RWPE1 (cell line): ENCODE measurements at regions not wholly inside any gene's neighbourhood (a gene's known extent, or its start where the extent isn't known, plus 50 kb on each side); places are given as distances from the start of the nearest gene placed in this dataset.

Experiments
- CTCF ChIA-PET: fragments of 350-600 bp; sonication (Branson Sonifier 250); formaldehyde crosslinking; extraction: SDS; loops from one replicate; lab custom pipeline; 2021; lab: Yijun Ruan, JAX
- POLR2A ChIA-PET: fragments of 400-600 bp; formaldehyde crosslinking; extraction: SDS; loops from one replicate; lab custom pipeline; 2020; ENCODE audit warnings: antibody characterized with exemption; ENCODE audit not compliant: low non-redundant PET; lab: Yijun Ruan, JAX
- DNase-seq: peaks from one replicate; pipeline ENCODE4 v3.0.0; 2012; ENCODE audit warnings: low spot score
- H3K27ac ChIP-seq: fragments of 450-650 bp; 2 replicates; pipeline ENCODE4 v1.5.1; 2017
- TF ChIP-seq, protein P1 (sequence below): fragments of 450-650 bp; conservative IDR thresholded peaks from 2 replicates; pipeline ENCODE4 v1.5.1; 2017; ENCODE audit warnings: low read depth, mild to moderate bottlenecking

GRCh38 chr21:35303085-35303484 lies 254.0 kb upstream of the RUNX1 start:
- TF ChIP-seq, protein P1, sequence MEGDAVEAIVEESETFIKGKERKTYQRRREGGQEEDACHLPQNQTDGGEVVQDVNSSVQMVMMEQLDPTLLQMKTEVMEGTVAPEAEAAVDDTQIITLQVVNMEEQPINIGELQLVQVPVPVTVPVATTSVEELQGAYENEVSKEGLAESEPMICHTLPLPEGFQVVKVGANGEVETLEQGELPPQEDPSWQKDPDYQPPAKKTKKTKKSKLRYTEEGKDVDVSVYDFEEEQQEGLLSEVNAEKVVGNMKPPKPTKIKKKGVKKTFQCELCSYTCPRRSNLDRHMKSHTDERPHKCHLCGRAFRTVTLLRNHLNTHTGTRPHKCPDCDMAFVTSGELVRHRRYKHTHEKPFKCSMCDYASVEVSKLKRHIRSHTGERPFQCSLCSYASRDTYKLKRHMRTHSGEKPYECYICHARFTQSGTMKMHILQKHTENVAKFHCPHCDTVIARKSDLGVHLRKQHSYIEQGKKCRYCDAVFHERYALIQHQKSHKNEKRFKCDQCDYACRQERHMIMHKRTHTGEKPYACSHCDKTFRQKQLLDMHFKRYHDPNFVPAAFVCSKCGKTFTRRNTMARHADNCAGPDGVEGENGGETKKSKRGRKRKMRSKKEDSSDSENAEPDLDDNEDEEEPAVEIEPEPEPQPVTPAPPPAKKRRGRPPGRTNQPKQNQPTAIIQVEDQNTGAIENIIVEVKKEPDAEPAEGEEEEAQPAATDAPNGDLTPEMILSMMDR = no peak
- peak; percentile 72 for DNase-seq
- ChIA-PET POLR2A (interaction anchor here (0.7 kb wide), 1 partner anchor 37 kb away, joined by 3 read pairs; no protein-coding TSS in a partner anchor), CTCF (interaction anchor here (0.6 kb wide), 1 partner anchor 18 kb away, joined by 4 read pairs; no protein-coding TSS in a partner anchor)
- H3K27ac ChIP-seq = no peak overlapping the region

DNA sequence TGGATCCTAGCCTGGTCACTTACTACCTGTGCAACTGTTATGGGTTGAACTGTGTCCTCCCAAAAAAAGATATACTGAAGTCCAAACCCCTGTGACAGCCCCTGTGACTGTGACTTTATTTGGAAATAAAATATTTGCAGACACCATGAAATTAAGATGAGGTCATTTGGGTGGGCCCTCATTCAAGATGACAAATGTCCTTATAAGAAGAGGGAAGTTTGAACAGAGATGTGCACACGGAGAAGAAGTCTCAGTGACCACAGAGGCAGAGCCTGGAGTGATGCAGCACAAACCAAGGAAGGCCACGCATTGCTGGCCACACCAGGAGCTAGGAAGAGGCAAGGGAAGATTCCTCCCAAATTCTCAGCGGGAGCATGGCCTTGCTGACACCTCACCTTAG lies 249.7 kb upstream of the RUNX1 start:
- TF ChIP-seq, protein P1 = no peak
- no peak for DNase-seq
- ChIA-PET POLR2A (no interaction called here), CTCF (no interaction called here)
- no peak overlapping the region for H3K27ac ChIP-seq

DNA sequence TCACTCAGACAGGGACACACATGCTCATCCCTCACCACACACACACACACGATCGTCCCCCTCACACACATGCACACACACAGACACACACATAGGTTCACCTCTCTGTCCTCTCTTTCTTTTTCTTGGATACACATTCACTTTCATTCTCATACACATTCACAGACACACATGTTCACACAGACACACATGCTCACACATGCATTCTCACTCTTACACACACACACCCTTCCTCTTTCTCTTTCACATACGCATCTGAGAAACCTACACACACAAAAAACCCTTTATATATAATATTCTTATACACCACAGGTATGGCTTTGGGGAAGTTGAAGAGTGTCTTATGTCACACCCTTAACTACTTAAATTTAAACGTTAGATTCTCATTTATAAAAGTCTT lies 248.6 kb upstream of the RUNX1 start:
- no peak for DNase-seq
- ChIA-PET POLR2A (no interaction called here), CTCF (interaction anchor here (0.6 kb wide), 1 partner anchor 360 kb away, joined by 3 read pairs; no protein-coding TSS in a partner anchor)
- TF ChIP-seq, protein P1 = no peak
- H3K27ac ChIP-seq = no peak overlapping the region

DNA sequence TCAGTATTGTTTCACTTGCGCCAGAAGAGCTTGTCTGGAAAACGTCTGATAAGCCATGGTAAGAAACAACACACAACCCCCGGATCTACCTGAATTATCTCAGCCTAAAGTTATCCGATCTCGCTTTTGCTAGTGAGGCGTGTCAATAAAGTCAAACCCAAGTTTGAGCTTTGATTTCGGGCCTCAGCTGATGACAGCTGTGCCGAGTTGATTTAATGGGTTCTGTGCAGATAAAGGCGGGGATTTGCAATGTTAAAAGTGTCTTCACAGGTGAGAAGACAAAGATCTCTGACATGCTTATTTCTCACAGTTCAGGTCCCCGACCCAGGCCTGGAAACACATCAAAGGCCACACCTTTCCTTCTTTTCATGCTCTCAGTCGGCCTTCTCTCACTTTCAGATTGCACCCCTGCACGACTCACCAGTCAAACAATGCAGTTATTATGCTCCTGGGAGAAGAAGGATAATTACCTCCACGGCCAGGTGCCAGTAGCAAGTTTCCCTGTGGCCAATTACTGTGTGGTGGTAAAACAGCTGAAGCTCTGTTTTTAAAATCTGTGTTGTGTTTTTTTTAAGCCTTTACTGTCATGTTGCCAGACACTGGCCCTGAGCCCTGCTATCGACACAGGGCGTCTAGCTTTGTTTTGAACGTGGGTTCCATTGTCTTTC lies 245.3 kb upstream of the RUNX1 start:
- TF ChIP-seq, protein P1 = no peak
- POLR2A ChIA-PET = no interaction called here
- DNase-seq = no peak
- no peak overlapping the region for H3K27ac ChIP-seq
- CTCF ChIA-PET = no interaction called here

DNA sequence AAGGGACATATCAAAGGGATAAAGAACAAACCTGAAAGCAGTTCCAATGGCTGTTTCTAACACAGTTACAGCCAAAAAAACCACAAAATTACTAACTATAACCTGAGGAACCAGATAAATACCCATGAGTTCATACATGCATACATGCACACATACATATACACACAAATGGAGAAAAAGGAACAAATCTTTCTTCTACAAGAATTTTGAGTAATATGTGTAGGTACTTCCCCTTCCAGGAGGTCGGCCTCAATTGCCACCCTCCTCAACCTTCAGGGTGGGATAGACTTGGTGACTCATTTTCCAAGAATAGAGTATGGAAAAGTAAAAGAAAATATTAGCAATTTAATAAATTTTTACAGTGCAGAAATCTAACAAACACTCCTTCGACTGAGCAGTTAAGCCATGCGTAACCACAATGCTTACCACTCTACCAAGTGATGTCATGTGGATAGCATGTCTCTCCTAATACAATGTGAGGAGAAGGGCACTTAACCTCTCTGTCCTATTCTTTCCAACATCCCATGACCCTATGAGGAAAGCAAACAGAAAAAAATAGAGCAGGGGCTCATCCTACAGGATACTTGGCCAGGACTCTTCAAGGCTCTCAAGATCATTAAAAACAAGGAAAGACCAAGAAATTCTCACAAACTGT lies 243.0 kb upstream of the RUNX1 start:
- H3K27ac ChIP-seq = no peak overlapping the region
- CTCF ChIA-PET = no interaction called here
- TF ChIP-seq, protein P1 = no peak
- POLR2A ChIA-PET = no interaction called here
- no peak for DNase-seq

GRCh38 chr21:35291034-35291433 lies 241.9 kb upstream of the RUNX1 start:
- TF ChIP-seq, protein P1 = no peak
- H3K27ac ChIP-seq = no peak overlapping the region
- ChIA-PET POLR2A (no interaction called here), CTCF (interaction anchor here (0.6 to 0.7 kb wide), 2 partner anchors 47 to 589 kb away, joined by 3 read pairs; no protein-coding TSS in a partner anchor)
- DNase-seq = no peak
